GM21367 (cell line): ENCODE measurements at regions not wholly inside any gene's neighbourhood (a gene's known extent, or its start where the extent isn't known, plus 50 kb on each side); places are given as distances from the start of the nearest gene placed in this dataset.
"Not testable (repeated sequence)": the region's sequence is repeated elsewhere in the genome, so short reads cannot be mapped to it uniquely, and the experiment has no call there.

Experiments
- ATAC-seq: cut with Tn5 transposase; IDR thresholded peaks from one replicate; pipeline ENCODE4 v1.9.1; 2021; ENCODE audit not compliant: unreplicated experiment

DNA sequence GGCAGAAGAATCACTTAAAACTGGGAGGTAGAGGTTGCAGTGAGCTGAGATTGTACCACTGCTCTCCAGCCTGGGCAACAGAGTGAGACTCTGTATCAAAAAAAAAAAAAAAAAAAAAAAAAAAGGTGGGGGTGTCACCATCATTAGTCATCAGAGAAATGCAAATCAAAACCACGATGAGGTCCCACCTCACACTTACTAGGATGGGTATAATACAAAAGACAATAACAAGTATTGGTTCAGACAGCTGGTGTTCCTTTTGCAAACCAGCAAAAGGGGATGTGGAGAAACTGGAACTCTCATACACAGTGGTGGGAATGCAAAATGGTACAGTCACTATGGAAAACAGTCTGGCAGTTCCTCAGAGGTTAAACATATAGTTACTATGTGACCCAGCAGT is 78.7 kb upstream of the TSC22D2 start:
- ATAC-seq = no peak

DNA sequence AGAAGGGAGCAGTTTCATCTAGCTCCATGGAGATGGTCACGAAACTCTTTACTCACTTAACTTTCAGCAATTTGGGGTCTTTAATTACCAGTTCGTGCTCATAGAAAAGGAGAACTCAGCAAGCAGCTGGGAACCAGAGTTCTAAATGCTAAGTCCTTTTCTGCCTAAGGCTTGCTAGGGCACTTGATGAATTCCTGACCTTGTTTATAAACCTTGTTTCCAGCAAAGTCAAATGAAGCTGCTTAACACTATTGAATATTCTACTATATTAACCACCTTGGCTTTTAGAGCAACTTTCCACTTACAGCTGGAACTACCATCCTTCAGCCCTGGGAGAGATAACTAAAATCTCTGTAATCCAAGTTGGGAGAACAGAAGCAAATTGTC is 79.5 kb upstream of the TSC22D2 start:
- ATAC-seq = no peak

DNA sequence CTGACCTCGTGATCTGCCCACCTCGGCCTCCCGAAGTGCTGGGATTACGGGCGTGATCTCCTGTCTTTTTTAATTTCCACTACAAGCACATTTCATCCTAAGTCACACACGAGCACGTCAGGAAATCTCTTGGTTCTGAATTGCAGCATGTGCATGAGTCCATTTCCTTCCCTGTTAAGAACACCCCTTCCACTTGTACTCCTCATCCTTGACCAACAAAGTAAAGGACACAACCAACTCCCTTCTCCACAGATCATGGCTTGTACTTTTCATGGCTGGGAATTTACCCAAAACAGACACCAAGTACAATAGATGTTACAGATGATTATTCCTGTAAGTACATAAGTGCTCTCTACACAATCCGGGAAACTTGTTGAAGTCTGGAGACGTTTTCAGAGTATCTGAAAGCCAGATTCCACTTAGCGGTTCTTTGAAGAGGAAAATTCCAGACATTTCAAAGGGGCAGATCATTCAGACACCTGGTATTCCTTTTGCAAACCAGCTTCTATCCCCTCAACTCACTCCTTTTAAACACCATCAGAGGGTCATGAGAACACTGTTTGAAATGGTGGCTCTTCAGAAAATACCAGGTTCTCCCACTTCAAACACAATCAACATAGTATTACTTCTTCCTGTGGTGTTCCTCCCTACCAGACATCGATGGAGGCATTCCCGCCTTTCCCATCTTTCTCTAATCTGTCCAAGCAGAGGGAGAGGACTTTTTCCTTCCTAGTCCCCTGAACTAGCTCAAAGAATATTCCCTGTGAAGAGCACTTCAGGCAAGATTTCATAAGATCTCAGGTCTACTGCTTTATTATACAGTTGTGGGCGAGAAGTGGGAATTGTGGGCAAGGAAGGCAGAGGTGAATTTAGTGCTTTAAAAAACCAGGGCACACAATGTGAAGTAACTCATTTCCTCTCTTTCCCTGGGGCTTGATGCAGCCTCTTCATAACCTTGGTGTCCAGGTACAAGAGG is 80.1 kb upstream of the TSC22D2 start:
- ATAC-seq = no peak

DNA sequence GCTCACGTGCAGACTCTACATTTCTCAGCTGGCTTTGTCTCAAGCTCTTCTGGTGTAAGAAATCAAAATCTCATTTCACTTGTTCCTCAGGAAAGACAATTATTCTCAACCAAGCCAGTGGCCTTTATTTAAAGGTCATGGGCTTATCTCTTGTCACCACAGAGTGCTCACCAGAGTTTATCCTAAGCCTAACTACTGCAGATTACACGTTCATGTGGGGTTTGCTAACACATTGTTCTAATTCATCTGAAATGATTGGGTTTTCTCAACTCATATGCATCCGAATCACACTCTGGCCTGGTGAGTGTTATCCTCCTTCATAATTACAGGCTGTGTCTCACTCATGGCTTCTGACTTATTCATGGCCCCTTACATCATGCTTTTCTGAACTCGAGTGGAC is 83.3 kb upstream of the TSC22D2 start:
- no peak for ATAC-seq

DNA sequence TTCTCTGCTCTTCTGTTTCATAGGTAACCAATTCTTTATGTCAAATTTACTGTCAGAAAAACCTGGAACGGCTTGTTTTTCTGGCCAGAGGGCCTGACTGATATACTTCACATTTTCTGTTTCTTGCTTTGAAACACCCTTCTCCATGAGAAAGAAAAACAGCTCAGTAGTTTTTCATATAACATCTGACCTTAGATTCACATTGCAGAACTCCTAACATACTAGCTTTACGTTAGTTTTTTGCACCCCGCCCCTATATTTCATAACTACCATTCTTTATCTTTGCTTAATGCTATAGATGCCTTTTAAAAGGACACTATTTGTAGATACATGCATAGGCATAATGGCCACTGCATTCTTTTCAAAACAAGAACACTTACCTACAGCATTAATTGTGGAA is 83.9 kb upstream of the TSC22D2 start:
- ATAC-seq = no peak

DNA sequence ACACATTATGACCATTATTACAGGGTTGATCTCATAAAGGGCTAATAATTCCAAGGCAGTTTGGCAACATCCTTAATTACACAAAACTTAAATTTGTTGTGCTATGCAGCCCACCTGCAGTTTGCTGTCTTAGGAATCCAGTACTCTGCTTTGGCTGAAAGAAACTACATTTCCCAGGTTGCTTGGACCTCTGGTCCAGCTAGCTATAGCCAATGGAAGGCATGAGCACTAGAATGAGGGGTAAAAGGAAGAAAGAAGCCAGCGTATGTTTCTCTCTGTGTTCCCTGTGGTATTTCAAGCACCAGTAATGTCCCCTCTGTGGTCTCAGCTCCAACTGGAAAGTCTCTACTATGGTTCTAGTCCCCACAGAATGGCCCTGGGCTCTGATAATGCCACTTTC is 84.3 kb upstream of the TSC22D2 start:
- ATAC-seq = no peak

DNA sequence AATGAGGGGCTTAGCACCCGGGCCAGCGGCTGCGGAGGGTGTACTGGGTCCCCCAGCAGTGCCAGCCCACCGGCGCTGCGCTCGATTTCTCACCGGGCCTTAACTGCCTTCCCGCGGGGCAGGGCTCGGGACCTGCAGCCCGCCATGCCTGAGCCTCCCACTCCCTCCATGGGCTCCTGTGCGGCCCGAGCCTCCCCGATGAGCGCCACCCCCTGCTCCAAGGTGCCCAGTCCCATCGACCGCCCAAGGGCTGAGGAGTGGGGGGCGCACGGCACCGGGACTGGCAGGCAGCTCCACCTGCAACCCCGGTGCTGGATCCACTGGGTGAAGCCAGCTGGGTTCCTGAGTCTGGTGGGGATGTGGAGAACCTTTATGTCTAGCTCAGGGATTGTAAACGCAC is 85.0 kb upstream of the TSC22D2 start:
- not testable (repeated sequence) for ATAC-seq

DNA sequence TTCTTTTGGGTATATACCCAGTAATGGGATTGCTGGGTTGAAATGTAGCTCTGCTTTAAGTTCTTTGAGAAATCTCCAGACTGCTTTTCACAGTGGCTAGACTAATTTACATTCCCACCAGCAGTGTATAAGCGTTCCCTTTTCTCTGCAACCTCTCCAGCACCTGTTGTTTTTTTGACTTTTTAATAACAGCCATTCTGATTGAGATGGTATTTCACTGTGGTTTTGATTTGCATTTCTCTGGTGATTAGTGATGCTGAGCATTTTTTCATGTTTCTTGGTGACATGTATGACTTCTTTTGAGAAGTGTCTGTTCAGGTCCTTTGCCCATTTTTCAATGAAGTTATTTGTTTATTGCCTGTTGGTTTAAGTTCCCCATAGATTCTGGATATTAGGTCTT is 87.1 kb upstream of the TSC22D2 start:
- not testable (repeated sequence) for ATAC-seq

DNA sequence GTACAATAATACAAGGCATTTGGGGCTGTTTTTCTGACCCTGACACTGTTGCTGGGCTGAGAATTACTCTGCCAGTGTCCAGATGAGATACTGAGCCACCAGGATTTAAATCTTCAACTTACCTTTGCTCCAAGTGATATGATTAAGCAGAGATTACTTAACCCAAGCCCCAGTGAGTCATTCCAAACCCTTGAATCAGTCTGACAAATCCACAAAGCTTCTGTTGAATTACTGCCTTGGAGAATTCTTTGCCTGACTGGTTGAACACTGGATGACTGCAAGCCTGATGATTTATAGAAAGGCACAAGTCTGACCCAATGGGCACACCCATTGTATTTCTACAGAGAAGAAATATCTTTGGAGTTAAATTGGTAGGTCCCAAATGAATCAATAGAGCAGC is 88.2 kb upstream of the TSC22D2 start:
- ATAC-seq = no peak

DNA sequence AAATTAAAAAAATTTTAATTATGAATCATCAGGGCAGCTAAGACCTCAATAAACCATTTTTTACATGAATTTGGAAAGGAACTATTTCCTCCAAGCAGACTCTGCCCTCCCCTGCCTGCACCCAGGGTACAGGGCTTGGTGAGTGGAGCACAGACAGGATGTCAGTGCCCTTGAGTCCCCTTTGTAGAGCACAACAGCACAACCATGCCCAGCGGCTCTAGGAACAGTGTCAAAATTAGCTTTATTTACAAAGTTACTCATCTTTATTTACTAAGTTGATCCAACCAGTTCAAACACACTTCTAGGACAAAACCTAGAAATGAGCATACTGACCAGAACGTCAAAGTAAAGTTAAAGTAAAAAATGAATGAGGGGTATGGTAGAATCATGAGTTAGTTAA is 90.6 kb upstream of the TSC22D2 start:
- ATAC-seq = no peak

DNA sequence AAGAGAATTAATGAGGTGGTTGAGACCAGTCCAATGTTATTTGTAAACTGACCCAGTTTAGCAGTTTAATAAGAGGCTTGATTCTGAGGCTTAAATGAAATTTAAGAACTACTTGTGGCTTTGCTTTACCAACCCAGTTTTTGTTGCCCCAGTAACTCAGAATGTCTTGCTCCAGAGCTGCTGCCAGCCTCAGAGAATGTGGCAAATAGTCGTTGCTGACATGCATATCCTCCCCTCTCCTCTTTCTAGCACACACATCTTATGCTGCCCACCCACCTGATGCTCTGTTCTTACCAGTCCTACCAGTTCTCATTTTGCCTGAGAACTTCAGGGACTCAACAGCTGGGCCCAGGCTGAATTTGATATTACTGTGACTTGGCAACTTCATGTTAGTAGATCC is 92.4 kb upstream of the TSC22D2 start:
- ATAC-seq = no peak

DNA sequence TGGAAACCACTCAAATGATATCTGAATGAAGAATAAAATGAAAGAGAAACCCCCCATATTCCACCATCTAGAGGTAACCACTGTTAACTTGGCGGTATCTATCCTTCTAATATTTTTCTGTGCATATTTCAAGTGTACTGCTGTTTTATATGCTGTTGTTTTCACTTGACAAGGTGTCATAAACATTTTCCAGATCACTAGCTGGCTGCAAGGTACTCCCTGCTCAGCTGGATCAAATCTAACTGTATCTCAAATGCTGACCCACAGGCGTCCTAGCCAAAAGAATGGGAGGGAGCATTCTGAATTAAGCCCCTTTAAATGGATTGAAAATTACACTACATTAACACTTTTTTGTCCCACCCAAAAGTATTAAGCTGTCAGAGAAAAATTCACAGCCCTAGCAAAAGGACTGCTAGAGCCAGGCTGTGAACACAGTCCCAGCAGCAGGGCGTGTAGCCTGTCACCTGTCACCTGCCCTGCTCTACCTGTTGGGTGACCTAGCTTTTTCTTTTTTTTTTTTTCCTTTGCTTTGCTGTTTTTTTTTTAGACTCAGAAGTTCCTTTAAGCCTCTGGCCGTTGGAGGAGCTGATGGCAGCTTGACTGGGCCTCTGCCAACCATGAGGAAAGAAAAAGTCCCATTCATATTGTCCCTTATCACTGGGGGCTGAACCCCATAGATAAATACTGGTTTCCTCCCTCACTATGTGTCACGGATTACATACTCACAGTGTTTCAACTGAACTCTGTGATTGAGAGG is 93.7 kb upstream of the TSC22D2 start:
- no peak for ATAC-seq

DNA sequence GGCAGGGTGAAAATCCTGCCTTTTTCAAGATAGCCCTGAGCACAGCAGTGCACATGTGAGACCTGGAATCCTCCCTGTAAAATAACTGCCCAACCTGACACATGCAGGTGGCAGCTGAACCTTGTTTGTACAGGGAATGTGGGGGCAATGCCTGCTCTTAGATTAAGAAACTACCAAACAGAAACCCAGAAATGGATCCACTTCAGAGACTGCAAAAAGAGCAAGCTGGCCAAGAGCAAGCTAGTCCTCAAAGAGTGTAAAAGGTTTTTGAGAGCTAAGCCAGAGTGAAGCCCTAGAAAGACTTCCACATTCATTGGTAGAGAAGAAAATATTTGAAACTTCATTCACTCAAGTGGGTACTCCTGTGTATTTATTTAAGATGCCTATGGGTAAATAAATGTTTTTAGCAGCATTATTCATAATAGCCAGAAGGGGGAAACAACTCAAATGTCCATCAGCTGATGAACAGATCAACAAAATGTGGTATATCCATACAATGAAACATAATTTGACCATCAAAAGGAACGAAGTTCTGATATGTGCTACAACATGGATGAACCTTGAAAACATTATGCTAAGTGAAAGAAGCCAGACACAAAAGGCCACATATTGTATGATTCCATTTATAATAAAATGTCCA is 96.0 kb upstream of the TSC22D2 start:
- no peak for ATAC-seq

DNA sequence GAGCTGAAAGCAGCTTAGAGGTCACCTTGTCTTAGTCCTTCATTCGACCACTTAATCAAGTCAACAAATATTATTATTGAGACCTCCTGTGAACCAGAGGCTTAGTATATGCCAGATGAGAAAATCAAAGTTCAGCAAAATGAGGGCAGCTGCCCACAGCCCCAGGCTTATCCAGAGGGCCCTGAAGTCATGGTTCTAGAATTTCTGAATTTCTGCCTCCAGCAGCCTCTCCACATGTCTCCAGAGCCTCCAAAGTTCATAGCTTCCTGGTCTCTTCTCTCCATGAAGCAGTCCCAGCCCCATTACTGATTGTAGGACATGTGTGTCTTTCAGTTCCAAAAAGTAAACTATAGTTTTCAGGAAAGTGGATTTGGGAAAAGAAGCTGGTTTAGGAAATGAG is 96.9 kb upstream of the TSC22D2 start:
- ATAC-seq = no peak

DNA sequence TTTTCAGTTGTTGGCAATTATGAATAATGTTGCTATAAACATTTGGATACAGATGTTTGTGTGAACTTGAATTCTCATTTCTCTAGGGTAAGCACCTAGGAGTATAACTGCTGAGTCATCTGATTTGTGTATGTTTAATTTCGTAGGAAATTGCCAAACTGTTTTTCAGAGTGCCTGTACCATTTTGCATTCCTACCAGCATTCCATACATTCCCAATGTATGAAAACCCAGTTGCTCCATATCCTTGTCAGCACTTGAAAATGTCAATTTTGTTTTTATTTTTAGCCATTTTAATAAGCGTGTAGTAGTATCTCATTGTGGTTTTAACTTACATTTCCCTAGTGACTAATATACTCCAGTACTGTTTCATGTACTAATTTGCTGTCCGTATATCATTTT is 98.5 kb upstream of the TSC22D2 start:
- no peak for ATAC-seq

DNA sequence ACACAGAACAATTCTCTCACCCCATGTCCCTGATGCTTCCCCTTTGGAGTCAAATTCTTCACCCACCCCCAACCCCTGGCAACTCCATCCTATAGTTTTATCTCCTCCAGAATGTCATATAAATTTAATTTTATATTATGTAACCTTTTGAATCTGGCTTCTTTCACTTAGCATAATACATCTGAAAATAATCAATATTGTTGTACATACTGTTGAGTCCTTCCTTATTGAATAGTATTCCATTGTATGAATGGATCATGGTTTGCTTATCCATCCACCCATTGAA is 98.9 kb upstream of the TSC22D2 start:
- ATAC-seq = no peak

DNA sequence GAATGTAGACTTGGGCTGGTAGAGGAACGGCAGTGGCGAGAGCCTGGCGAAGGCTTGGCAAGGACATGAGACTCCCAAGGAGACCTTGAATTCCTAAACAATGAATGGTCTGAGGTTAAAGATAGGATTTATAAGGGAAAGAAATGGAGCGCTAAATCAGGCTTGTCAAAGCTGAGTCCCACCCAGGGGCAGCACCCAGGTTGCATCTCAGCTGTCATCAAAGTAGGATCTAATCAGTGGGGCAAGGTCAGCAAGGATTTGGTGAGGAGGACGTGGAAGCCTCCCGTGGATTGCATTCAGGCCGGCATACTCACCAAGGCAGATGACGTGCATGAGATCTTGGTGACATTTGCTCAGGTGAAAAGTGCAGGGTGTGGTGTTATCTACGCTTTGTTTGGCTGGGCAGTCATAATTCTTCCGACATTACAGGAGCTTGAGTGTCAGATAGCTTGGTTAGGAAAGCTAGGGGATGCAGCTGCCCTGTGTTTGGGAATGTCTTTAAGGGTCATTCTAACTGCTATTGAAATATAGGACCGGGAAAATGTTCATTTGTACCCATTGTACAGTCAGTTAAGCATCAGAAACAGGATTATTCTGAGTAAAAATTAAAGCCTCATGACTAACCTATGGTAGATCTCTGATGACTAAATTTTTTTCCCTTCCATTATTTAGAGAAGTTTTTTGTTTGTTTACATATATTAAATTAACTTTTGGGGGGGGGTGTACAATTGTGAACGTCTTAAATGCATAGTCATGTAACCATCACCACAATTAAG is 99.4 kb upstream of the TSC22D2 start:
- no peak for ATAC-seq

DNA sequence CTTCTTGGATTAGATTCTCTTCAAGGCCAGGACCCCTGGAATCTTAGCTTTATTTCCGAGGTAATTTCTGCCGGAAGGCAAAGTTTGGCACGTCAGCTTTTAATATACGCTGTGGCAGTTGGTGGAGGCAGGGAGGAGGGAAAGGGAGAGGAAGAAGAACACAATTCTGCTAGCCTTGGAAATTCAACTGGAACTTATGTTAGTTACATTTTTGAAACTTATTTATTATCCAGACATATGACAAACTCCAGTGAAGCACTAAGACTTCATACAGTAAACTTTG is 100.1 kb upstream of the TSC22D2 start:
- ATAC-seq = no peak

DNA sequence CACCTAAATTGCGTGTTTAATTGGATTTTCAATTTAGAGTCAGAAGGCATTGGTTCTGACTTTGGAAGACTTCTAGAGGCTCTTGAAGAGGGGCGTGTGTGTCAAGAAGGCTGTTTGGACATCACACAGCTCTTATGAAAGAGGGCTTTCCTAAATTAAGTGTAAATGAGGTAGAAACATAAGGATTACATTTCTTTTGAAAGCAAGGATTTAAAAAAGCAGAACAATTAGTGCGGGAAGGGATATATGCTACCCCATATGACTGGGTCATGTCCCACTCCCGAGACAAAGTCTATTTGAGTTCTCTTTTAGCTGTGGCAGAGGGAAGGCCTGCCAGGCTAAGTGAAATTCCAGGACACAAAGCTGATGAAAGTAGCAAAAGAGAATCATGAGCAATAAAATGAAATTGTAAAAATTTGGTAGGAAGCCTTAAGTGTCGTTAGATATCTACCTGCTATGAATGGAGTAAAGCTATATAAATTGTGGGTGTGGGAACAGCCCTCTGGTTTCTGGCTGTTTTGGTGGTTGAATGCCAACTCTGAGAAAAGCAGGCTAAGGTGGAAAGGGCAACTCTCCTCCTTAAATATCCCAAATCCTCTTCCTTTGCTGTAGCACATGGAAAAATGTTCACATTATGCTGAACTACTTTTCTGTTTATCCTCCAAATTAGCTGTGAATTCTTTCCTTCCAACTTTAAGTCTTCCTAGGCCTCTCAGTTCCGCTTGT is 100.6 kb upstream of the TSC22D2 start:
- no peak for ATAC-seq

DNA sequence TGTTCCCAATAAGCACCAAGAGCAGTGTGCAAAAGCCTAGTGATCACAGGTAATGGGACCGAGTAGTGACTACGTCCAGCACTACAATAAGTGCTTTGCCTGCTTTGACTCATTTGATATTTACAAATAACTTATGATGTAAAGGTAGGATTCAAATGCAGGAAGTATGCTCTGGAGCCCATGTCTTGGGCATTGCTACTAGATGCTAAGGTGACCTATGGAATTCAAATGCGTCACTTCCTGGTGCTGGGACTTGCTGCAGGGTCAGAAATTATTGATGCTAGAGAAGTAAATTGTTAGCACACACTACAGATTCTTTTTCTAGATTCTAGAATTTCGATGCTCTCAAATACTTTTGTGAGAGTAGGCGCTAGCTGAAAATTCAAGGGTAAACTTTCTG is 101.2 kb upstream of the TSC22D2 start:
- ATAC-seq = no peak

DNA sequence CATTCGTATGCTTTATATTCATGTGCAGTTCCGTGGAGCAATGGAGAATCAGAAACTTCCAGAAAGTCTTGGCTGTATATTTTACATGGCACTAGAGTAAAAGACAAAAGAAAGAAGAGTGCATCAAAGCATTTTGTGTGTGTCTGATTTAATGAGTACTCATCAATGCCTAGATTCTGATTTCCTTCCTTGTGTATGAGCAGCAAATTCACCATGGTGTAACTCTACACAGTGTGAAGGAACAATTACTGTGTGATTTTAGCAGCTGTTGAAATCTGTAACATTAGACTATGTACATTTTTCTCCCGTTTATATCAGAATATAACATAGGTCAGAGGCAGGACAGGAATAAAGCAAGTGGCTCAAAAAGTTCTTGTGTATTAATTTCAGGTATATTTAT is 102.0 kb upstream of the TSC22D2 start:
- no peak for ATAC-seq
